Immature natural killer cell (primary cell): ENCODE measurements at regions not wholly inside any gene's neighbourhood (a gene's known extent, or its start where the extent isn't known, plus 50 kb on each side); places are given as distances from the start of the nearest gene placed in this dataset.

Experiments used
- DNase-seq, 3 donors: peaks; one replicate each; pipeline ENCODE4 v3.0.0; 2022; ENCODE audit warnings: mixed read lengths in 1 of 3
- H3K27ac Mint-ChIP-seq, 6 donors: one replicate each; pipeline ENCODE4 v1.8.0; 2020; ENCODE audit warnings: mixed read lengths in 6 of 6, mild to moderate bottlenecking in 5 of 6, inconsistent platforms in 4 of 6, moderate library complexity in 3 of 6
- H3K27me3 Mint-ChIP-seq, 3 donors: one replicate each; pipeline ENCODE4 v1.8.0; 2020 to 2021; ENCODE audit warnings: low read depth in 3 of 3, mild to moderate bottlenecking in 3 of 3, mixed read lengths in 3 of 3, moderate library complexity in 3 of 3, inconsistent platforms in 1 of 3
- H3K36me3 Mint-ChIP-seq, 3 donors: one replicate each; pipeline ENCODE4 v1.8.0; 2020; ENCODE audit warnings: mixed read lengths in 3 of 3, inconsistent platforms in 2 of 3, mild to moderate bottlenecking in 2 of 3
- H3K4me1 Mint-ChIP-seq, 2 donors: one replicate each; pipeline ENCODE4 v1.8.0; 2020; ENCODE audit warnings: inconsistent platforms in 2 of 2, mild to moderate bottlenecking in 2 of 2, mixed read lengths in 2 of 2, moderate library complexity in 1 of 2
- H3K4me3 Mint-ChIP-seq, 5 donors: one replicate each; pipeline ENCODE4 v1.8.0; 2020; ENCODE audit warnings: mild to moderate bottlenecking in 5 of 5, mixed read lengths in 5 of 5, inconsistent platforms in 3 of 5, moderate library complexity in 3 of 5
- H3K9me3 Mint-ChIP-seq, 6 donors: one replicate each; pipeline ENCODE4 v1.8.0; 2020; ENCODE audit warnings: mild to moderate bottlenecking in 6 of 6, mixed read lengths in 6 of 6, inconsistent platforms in 4 of 6, moderate library complexity in 3 of 6

DNA sequence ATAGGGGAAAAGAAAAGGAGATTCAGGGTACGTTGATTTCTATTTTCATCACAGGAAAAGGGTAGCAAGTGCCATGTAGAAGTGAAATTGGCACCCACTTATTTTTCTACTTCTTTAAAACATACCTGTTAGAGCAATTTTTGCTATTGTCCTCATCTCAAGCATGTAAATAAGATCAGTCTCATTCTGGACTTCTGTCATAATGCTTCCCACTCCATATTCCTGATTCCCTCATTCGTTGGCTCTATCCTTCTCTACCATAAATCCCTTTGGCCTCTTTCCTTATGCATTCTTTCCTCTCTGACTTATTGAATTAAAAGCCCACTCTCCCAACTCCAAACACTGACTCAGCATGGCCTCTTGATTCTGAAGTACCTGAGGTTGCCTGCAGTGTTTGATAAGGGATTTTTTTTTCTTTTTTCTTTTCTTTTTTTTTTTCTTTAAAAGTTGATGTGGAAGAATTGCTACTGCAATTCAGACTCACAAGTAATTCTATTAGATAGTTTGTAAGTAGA is 465.7 kb downstream of the SLITRK6 start:
- H3K36me3 Mint-ChIP-seq: no peaks in the 10 kb centered on the region
- no peaks in the 10 kb centered on the region for H3K4me1 Mint-ChIP-seq
- H3K27me3 Mint-ChIP-seq: peaks cover 0 to 1% (median 0%) of the 10 kb centered on the region in 3 donors
- H3K27ac Mint-ChIP-seq: no peak overlapping the region
- no peak for DNase-seq
- H3K9me3 Mint-ChIP-seq: peaks cover 2 to 37% (median 22%) of the 10 kb centered on the region in 6 donors
- H3K4me3 Mint-ChIP-seq: no peak overlapping the region

DNA sequence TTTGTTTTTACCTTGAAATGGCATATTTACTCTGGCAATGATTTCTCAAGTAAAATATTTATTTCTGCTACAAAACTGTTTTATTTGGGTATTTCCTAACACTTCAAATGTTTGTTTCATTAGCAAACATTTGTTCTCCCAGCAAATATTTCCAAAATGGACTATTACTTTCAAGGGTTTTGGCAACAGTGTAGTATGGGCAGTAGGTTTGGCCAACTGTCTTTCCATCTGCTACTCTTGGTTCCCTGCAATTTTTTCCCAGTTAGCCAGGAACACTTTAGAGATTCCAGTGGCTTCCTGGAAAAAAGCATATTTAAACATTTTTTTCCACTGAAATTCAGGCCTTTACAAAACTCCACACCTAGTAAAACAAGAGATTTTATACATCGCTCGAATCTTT is 466.6 kb downstream of the SLITRK6 start:
- no peak for DNase-seq
- Mint-ChIP-seq H3K4me3 (no peak overlapping the region), H3K9me3 (peaks cover 2 to 37% (median 22%) of the 10 kb centered on the region in 6 donors), H3K4me1 (no peaks in the 10 kb centered on the region), H3K27me3 (peaks cover 0 to 1% (median 0%) of the 10 kb centered on the region in 3 donors), H3K27ac (no peak overlapping the region), H3K36me3 (no peaks in the 10 kb centered on the region)

DNA sequence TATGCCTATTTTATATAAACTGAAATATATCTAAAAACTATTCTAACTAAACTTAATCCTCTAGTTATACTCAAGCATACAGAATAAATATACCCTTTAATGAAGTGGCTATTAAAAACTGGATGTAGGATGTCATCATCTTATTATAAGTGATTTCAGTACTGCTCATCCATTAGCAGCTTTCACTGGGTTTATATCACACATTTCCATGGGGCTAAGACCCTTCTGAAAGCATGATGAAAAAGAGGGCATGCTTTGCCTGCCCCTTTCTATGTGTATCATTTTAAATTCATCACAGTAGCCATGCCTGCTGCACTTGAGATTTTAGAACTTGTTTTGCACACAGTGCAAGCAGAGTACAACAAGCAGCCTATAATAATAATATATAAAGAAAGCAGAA is 477.5 kb downstream of the SLITRK6 start:
- peaks cover 0 to 3% (median 0%) of the 10 kb centered on the region in 3 donors for H3K36me3 Mint-ChIP-seq
- no peaks in the 10 kb centered on the region for H3K4me1 Mint-ChIP-seq
- peaks cover 5 to 31% (median 11%) of the 10 kb centered on the region in 6 donors for H3K9me3 Mint-ChIP-seq

DNA sequence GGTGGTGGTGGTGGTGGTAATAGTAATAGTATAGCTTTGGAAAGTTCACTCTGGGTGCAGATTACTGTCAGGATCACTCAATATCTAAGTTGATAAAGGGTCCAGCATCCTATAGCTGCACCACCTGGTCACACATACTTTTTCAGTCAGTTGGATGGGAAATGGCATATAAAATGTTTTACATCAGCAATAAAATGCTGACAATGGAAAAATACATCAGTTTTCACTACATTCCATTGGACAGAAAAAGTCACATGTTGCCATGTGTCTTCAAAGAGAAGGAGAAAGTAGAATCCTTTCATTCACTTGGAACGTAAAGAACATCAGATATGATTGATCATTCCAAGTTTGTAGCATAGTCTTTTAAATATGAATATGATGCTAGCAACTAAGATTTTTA is 481.4 kb downstream of the SLITRK6 start:
- H3K27me3 Mint-ChIP-seq: peaks cover 0 to 1% (median 0%) of the 10 kb centered on the region in 3 donors
- no peak overlapping the region for H3K4me3 Mint-ChIP-seq
- peaks cover 0 to 3% (median 0%) of the 10 kb centered on the region in 3 donors for H3K36me3 Mint-ChIP-seq
- no peak overlapping the region for H3K27ac Mint-ChIP-seq
- H3K4me1 Mint-ChIP-seq: no peaks in the 10 kb centered on the region
- DNase-seq: no peak
- H3K9me3 Mint-ChIP-seq: peaks cover 0 to 27% (median 15%) of the 10 kb centered on the region in 6 donors

More for the DNA sequence above, 477.5 kb downstream of the SLITRK6 start:
- DNase-seq: no peak
- Mint-ChIP-seq H3K27ac (no peak overlapping the region), H3K27me3 (no peaks in the 10 kb centered on the region), H3K4me3 (no peak overlapping the region)

DNA sequence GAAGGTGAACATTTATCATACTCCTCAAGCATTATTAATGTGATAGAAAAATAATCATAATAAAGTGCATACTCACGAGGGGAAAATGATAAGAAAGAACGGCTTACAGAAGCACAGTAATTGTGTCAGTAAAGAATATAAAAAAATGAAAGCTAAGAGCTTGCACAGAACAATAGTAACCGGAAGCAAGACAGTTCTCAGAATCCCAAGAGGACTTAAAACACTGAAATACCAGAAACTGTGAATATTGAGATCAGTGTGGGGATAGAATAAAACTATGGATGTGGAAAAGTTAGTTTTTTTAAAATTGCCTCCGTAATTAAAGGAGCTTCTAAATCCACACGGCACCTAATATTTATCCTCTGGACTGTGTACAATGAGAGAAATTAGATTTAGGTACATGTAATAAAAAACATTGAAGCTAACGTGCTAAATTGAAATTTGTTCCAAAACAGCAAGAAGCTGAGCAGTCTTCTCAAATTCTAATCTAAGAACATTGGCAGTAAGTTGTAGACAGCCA is 482.7 kb downstream of the SLITRK6 start:
- H3K4me1 Mint-ChIP-seq: no peaks in the 10 kb centered on the region
- no peak overlapping the region for H3K4me3 Mint-ChIP-seq
- no peak overlapping the region for H3K27ac Mint-ChIP-seq
- no peak for DNase-seq
- H3K36me3 Mint-ChIP-seq: peaks cover 0 to 3% (median 0%) of the 10 kb centered on the region in 3 donors
- peaks cover 2 to 23% (median 16%) of the 10 kb centered on the region in 6 donors for H3K9me3 Mint-ChIP-seq
- H3K27me3 Mint-ChIP-seq: peaks cover 0 to 1% (median 0%) of the 10 kb centered on the region in 3 donors

DNA sequence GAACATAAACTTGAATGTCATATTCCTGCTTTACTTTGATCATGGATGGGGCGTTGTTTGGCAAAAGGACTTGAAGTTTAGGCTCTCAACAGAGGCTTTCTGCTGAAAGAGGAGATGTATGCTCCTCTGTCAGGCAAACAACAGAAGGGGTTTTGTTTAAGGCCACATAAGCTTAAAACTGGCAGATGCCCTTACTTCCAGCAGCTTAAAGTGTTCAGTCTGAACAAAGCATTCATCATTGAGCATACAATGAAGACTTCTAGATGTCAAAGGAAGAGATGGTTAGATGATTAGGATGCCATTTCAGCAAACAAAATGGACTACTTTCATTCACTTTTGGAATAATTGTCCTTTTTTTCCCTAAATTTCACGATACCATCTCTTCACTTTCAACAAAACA is 484.5 kb downstream of the SLITRK6 start:
- peaks cover 0 to 1% (median 0%) of the 10 kb centered on the region in 3 donors for H3K27me3 Mint-ChIP-seq
- peaks cover 0 to 3% (median 0%) of the 10 kb centered on the region in 3 donors for H3K36me3 Mint-ChIP-seq
- no peak for DNase-seq
- peaks cover 5 to 32% (median 18%) of the 10 kb centered on the region in 6 donors for H3K9me3 Mint-ChIP-seq
- no peak overlapping the region for H3K27ac Mint-ChIP-seq
- no peaks in the 10 kb centered on the region for H3K4me1 Mint-ChIP-seq
- H3K4me3 Mint-ChIP-seq: no peak overlapping the region

DNA sequence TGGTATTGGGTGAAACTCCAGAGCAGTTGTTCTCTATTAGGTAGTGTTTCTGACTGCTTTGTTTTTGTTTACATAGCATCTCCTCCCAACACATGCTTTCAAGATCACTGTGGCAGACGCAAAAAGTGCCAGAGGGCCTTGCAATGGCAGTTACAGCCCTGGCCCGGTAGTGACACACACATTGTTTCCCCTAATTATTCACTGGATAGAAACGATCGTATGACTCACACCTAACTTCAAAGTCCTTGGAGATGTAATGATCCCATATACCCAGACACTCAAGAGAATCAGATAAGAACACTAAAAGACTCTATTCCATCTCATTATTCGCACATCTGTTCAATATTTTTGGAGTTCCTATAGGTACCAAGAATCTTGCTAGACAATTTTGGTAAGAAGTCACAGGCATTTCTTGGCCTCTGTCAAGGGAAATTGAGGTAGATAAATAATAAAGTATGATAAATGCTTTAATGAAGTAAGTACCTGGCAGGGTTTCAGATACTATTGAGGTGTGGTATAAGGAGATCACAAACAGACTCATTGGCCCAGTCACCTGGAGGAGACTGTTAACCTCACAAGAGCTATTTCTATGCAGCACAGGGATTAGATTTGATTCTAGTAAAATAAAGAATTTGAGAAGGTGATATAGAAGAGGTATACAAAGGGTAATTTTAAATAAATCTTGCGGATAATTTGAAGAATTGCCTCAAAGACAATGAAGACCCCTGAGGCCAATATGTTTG is 485.3 kb downstream of the SLITRK6 start:
- Mint-ChIP-seq H3K27ac (no peak overlapping the region), H3K9me3 (peaks cover 8 to 32% (median 18%) of the 10 kb centered on the region in 6 donors), H3K4me3 (no peak overlapping the region), H3K36me3 (peaks cover 0 to 3% (median 0%) of the 10 kb centered on the region in 3 donors), H3K4me1 (no peaks in the 10 kb centered on the region), H3K27me3 (peaks cover 0 to 1% (median 0%) of the 10 kb centered on the region in 3 donors)
- no peak for DNase-seq

DNA sequence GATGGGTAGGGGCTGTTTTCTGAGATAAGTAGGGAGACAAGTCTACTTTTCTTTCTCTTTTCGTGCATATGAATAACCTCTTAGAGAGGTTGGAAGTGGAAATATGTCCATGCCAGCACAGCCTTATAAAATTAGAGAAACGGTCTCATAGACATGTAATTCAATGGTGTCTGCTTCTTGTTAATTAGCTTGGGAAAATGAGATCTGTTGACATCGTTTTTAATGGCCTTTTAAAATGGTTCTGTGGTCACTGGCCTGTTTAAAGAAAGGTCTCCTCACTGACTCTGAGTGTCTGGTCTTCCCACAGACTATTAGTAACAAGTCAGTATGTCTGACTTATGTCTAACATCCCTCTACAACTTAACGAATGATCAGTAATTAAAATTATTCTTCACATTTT is 487.1 kb downstream of the SLITRK6 start:
- Mint-ChIP-seq H3K27me3 (peaks cover 0 to 1% (median 0%) of the 10 kb centered on the region in 3 donors), H3K4me1 (no peaks in the 10 kb centered on the region), H3K27ac (no peak overlapping the region), H3K9me3 (peaks cover 8 to 35% (median 17%) of the 10 kb centered on the region in 6 donors), H3K4me3 (no peak overlapping the region), H3K36me3 (peaks cover 0 to 1% (median 0%) of the 10 kb centered on the region in 3 donors)
- DNase-seq: no peak

DNA sequence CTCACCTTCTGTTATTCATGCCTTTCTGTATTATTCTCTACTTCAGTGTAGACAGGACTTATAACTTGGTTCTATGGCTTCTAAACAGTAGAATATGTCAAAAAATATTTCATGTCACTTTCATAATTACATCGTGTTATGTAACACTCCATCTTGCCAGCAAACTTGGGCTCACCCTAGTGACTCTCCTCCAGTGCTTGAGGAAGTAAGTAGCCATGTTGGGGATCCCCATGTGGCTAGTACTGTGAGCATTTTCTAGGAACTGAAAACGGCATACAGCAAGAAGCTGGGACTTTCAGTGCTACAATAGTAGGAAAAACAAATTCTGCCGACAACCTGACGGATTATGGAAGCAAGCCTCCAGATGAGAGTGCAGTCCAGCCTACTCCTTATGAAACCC is 495.6 kb downstream of the SLITRK6 start:
- H3K9me3 Mint-ChIP-seq: peaks cover 2 to 25% (median 9%) of the 10 kb centered on the region in 6 donors
- peaks cover 0 to under 1% (median 0%) of the 10 kb centered on the region in 3 donors for H3K36me3 Mint-ChIP-seq
- no peak for DNase-seq
- H3K4me1 Mint-ChIP-seq: no peaks in the 10 kb centered on the region
- no peak overlapping the region for H3K27ac Mint-ChIP-seq
- H3K4me3 Mint-ChIP-seq: no peak overlapping the region
- no peaks in the 10 kb centered on the region for H3K27me3 Mint-ChIP-seq

DNA sequence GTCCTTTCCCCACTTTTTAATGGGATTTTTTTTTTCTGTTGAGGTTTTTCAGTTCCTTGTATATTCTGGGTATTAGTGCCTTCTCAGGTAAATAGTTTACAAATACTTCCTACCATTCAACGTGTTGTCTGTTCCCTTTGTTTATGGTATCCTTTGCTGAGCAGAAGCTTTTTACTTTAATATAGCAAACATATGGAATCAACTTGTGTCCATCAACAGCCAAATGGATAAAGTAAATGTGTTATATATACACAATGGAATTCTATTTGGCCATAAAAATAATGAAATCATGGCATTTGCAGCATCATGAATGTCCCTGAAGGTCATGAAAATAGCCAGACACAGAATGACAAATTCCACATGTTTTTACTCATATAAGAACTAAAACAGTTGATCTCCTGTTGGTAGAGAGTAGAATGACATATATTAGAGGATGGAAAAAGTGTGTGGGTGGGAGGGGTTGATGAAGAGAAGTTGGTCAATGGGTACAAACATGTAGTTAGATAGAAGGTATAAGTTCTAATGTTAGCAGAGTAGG is 500.8 kb downstream of the SLITRK6 start:
- H3K27ac Mint-ChIP-seq: no peak overlapping the region
- no peaks in the 10 kb centered on the region for H3K4me1 Mint-ChIP-seq
- H3K27me3 Mint-ChIP-seq: no peaks in the 10 kb centered on the region
- peaks cover 0 to 3% (median 0%) of the 10 kb centered on the region in 3 donors for H3K36me3 Mint-ChIP-seq
- peaks cover 0 to 25% (median 8%) of the 10 kb centered on the region in 6 donors for H3K9me3 Mint-ChIP-seq
- no peak overlapping the region for H3K4me3 Mint-ChIP-seq
- no peak for DNase-seq

DNA sequence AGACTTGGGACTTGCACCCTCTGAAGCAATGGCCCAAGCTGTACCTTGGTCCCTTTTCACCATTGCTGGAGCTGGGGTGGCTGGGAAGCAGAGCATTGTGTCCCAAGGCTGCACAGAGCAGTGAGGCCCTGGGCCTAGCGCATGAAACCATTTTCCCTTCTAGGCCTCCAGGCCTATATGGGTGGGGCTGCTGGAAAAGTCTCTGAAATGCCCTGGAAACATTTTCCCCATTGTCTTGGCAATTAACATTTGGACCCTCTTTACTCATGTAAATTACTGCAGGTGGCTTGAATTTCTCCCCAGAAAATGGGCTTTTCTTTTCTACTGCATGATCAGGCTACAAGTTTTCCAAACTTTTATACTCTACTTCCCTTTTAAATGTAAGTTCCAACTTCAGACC is 510.5 kb downstream of the SLITRK6 start:
- Mint-ChIP-seq H3K4me3 (no peak overlapping the region), H3K9me3 (peaks cover 8 to 56% (median 13%) of the 10 kb centered on the region in 6 donors), H3K27me3 (no peaks in the 10 kb centered on the region), H3K4me1 (no peaks in the 10 kb centered on the region), H3K36me3 (peaks cover 0 to 4% (median 0%) of the 10 kb centered on the region in 3 donors), H3K27ac (no peak overlapping the region)
- no peak for DNase-seq

DNA sequence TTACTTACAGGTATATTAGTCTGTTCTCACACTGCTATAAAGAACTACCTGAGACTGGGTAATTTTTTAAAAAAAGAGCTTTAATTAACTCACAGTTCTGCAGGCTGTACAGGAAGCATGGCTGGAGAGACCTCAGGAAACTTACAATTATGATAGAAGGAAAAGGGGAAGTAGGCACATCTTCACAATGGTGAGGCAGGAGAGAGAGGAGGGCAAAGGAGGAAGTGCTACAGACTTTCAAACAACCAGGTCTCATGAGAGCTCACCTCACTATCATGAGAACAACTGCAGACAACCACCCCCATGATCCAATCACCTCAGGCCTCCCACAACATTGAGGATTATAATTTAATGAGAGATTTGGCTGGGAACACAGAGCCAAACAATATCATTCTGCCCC is 511.7 kb downstream of the SLITRK6 start:
- peaks cover 8 to 67% (median 19%) of the 10 kb centered on the region in 6 donors for H3K9me3 Mint-ChIP-seq
- no peak overlapping the region for H3K27ac Mint-ChIP-seq
- no peak for DNase-seq
- H3K27me3 Mint-ChIP-seq: no peaks in the 10 kb centered on the region
- no peak overlapping the region for H3K4me3 Mint-ChIP-seq
- H3K4me1 Mint-ChIP-seq: no peaks in the 10 kb centered on the region
- peaks cover 0 to 4% (median 0%) of the 10 kb centered on the region in 3 donors for H3K36me3 Mint-ChIP-seq

DNA sequence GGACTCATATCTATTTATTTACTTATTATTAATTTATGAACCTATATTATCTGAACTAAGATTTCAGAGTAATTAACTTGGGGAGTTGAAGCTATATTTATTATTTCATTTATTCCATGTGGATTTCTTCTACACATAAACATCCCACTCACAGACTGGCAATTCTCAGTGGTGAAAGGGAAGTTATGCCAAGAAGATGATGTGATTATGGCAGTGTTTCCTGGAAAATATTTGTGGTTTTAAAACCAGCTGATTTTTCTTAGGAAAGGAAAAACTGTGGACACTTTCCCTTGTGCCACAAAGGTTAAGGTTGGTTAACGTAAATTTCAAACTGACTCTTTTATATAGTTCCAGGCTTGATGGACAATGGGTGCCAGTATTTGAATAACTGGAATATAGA is 513.1 kb downstream of the SLITRK6 start:
- peaks cover 10 to 68% (median 19%) of the 10 kb centered on the region in 6 donors for H3K9me3 Mint-ChIP-seq
- H3K4me1 Mint-ChIP-seq: no peaks in the 10 kb centered on the region
- DNase-seq: no peak
- H3K4me3 Mint-ChIP-seq: no peak overlapping the region
- peaks cover 0 to 4% (median 0%) of the 10 kb centered on the region in 3 donors for H3K36me3 Mint-ChIP-seq
- peaks cover 0 to 2% (median 0%) of the 10 kb centered on the region in 3 donors for H3K27me3 Mint-ChIP-seq
- H3K27ac Mint-ChIP-seq: no peak overlapping the region

DNA sequence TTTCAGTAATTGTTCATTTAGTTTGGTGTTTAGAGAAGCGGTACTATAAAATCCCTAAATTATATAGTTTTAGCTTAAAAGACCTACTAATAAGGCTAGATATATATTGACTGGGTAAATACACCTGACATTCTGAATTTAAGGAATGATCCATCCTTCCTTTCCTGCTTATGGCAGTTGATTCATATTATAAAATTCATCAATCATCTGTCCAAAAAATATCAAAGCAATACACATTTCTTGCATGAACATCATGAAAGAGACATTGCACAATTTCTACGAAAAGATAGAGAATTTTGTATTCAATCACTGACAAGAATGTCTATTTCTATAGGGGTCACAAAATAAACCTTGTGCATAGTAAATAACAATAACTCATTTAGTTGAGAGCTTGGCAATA is 514.9 kb downstream of the SLITRK6 start:
- no peak for DNase-seq
- Mint-ChIP-seq H3K4me1 (no peaks in the 10 kb centered on the region), H3K4me3 (no peak overlapping the region), H3K27ac (no peak overlapping the region), H3K9me3 (peaks cover 6 to 55% (median 17%) of the 10 kb centered on the region in 6 donors), H3K36me3 (peaks cover 0 to 1% (median 0%) of the 10 kb centered on the region in 3 donors), H3K27me3 (peaks cover 0 to 2% (median 0%) of the 10 kb centered on the region in 3 donors)
